ENCODE measurements at regions not wholly inside any gene's neighbourhood (a gene's known extent, or its start where the extent isn't known, plus 50 kb on each side); places are given as distances from the start of the nearest gene placed in this dataset.

GRCh38 chr3:41026394-41027177 is 172.7 kb upstream of the CTNNB1 start:
- DNase-seq (ENCODE audit: low read depth in 2 of 2, low spot score in 1 of 2), result no peak

DNA sequence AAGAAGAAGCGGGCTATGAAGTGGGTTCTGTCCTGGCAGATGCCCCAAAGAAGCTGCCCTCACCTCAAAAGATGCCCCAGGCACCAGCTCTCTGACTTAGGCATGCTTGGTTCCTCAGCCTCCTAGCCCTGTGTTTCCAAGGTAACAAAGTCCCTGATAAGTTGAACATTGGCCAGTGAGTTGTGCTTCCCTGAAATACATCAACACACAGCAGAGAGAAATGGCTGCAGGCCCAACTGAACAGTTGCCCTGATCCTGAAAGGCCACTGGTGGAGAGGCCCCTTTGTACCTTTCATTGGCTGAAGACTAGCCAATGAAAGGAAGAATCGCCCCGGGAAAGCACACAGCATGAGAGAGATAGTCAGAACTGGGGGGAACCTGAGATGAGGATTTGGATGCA is 169.9 kb upstream of the CTNNB1 start:
- no peak for DNase-seq (ENCODE audit: low read depth in 2 of 2, low spot score in 1 of 2)

- DNase-seq (ENCODE audit: low read depth in 2 of 2, low spot score in 1 of 2), result no peak
Measured at GRCh38 chr3:41030220-41030619, 169.1 kb upstream of the CTNNB1 start.

DNA sequence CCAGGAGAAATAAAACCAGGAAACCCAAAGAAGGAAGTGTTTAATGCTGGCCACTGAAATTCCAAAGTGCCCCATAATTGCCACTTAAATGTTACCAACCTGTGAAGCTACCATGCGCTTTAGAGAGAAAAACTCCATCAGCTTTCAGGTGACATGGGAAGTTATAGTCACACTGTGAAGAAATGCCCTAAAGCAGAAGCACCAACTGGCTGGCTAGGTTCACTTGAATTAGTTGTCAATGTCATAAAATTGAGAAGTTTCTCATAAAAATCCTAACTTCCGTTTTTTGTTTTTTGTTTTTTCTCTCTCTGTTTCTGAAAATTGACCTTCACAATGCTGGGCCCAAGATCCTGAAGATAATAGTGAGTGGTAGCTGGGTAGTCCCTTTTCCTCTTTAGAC is 167.9 kb upstream of the CTNNB1 start:
- DNase-seq (ENCODE audit: low read depth in 2 of 2, low spot score in 1 of 2), result no peak

DNA sequence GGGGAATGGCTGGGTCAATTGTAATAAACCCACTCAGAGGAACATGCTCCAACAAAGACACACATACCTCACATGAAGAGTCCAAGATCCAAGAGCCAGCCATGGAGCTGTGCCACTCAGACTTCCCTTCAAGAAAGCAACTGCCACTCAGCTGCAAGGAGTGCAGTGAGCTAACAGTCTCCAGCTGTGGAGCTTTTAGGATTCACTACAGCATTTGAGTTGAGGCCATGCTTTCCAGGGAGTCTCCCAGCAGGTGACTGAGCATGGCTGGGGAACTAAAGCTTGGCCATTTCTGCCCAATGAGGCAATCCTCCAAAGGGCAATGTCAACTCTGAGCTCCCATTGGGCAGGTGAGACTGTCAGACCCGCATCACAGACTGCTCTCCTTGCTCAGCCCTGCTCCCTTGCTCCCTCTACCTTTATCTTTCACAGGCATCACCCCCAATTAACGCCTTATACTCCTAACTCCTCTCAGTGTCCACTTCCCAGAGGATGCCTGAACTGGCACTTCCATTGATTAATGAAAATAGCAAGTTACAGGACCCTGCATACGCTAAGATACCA is 165.3 kb upstream of the CTNNB1 start:
- DNase-seq (ENCODE audit: low read depth in 2 of 2, low spot score in 1 of 2), result no peak

DNA sequence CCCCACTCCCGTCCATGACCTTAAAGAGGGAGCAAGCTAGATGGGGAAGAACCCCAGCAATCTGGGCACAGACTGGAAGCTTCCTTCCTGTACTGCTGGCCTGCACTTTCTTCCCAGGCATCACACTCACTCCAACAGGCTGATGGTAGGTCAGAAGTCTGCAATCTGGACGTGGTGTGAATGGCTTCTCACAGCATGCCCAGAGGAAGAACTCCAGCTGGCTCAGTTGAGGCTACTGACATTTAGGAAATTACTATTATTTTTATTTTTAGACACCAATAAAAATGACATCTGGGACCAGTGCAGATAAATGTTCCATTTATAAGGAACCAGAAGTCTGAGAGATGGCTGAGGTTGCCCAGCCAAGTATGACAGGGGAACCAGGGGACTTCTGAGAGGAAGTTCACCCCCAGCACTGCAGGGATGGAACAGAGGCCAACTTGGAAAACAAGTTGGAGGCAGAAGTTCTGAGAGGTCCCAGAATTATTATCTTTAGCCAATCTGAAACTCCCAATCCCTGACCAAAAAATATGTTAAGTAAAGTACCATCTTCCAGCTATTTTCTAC is 163.8 kb upstream of the CTNNB1 start:
- no peak for DNase-seq (ENCODE audit: low read depth in 2 of 2, low spot score in 1 of 2)

GRCh38 chr3:41037651-41038334 is 161.5 kb upstream of the CTNNB1 start:
- no peak for DNase-seq (ENCODE audit: low read depth in 2 of 2, low spot score in 1 of 2)

DNA sequence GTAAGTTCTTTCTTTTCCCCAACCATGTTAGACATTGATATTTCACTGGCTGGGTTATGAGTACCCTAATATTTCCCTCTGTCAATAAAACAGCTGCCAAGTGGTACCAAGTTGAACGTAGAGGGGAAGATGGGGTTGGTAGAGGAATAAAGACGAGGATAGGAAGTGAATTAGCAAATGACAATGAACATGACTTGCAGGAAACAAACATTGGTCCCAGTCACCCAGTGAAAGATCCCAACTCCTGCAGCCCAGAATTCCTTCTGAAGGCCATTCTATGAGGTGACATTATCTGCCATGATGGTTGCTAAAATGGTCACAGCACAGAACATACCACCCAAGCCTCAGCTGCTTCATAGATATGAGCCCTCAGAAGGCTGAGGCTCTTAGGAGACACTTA is 159.0 kb upstream of the CTNNB1 start:
- DNase-seq (ENCODE audit: low read depth in 2 of 2, low spot score in 1 of 2), result no peak

GRCh38 chr3:41041462-41041861 is 157.8 kb upstream of the CTNNB1 start:
- DNase-seq (ENCODE audit: low read depth in 2 of 2, low spot score in 1 of 2), result no peak

DNA sequence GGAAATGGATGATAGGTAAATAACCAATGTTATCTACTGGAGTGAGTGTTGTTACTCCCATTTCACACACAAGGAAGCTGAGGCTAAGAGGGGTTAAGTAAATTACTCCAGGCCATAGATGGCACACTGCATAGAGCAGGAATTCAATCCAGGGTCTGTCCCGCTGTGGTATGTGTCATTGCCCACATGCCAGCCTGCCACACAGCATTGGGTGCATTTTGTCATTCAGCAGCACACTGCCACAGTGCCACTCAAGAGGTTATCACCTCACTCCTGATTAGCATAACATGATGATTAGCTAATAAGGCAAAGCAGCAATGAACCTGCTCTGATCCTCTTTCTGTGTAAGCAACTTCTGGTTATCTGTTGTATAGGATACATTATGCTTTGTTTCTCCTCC is 157.4 kb upstream of the CTNNB1 start:
- DNase-seq (ENCODE audit: low read depth in 2 of 2, low spot score in 1 of 2), result no peak

GRCh38 chr3:41044523-41044922 is 154.8 kb upstream of the CTNNB1 start:
- no peak for DNase-seq (ENCODE audit: low read depth in 2 of 2, low spot score in 1 of 2)

DNA sequence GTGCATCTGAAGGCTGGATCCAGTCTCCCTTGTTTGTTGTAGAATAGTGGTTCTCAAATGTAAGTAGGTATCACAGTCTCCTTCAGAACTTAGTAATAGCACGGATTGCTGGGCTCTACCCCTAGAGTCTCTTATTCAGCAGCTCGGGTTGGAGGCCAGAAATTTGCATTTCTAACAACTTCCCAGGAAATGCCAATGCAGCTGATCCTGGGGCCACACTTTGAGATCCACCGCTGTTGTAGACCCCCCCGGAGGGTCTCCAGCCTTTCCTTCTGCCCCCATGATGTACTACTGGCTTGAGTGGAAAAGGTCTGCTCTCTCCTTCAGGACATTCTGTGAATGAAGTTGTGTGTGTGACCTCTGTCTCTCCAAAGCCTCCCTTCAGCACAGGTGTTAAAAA is 153.8 kb upstream of the CTNNB1 start:
- DNase-seq (ENCODE audit: low read depth in 2 of 2, low spot score in 1 of 2), result no peak

- DNase-seq (ENCODE audit: low read depth in 2 of 2, low spot score in 1 of 2), result no peak
Measured at GRCh38 chr3:41050144-41050543, 149.2 kb upstream of the CTNNB1 start.

DNA sequence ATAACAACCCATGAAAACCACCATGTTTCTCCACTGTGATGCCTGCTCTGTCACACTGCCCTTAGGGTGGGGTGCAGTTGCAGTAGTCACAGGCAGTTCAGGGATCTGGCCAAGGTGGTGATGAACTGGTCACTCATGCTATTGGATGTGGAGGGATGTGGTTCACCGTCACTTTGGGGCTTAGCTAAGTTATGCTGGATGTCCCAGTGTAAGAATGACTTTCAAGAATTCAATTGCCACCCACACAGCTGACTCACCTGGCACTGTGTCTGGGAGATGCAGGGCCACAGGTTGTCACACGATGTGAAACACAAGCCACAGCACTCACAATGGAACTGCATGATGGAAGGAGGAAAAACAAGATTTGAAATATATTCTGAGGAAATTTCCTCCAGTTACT is 146.1 kb upstream of the CTNNB1 start:
- DNase-seq (ENCODE audit: low read depth in 2 of 2, low spot score in 1 of 2), result no peak

DNA sequence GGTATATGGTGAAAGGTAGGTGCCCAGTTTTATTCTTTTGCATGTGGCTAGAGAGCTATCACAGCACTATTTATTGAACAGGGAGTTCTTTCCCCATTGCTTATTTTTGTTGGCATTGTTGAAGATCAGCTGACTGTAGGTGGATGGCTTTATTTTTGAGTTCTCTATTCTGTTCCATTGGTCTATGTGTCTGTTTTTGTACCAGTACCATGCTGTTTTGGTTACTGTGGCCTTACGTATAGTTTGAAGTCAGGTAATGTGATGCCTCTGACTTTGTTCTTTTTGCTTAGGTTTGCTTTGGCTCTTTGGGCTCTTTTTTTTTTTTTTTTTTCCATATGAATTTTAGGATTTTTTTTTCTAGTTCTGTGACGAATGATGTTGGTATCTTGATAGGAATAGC is 139.2 kb upstream of the CTNNB1 start:
- no peak for DNase-seq (ENCODE audit: low read depth in 2 of 2, low spot score in 1 of 2)

DNA sequence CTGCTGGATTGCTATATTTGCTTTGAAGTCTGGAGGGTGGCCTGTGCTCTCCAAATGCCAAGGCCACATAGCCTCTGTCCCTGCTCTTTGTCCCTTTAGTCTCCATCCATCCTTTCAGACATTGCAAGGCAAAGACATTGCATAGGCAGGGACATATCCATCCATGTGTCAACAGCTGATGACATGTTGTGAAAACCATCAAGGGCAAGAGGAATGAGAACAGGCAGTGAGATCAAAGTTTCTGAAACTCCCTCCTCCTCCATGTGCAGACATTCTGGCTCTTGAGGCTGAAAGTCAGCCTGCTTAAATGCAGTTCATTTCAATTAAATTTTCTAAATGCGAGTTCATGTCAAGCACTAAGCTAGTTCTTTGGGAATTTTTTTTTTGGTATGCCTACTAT is 135.2 kb upstream of the CTNNB1 start:
- no peak for DNase-seq (ENCODE audit: low read depth in 2 of 2, low spot score in 1 of 2)

DNA sequence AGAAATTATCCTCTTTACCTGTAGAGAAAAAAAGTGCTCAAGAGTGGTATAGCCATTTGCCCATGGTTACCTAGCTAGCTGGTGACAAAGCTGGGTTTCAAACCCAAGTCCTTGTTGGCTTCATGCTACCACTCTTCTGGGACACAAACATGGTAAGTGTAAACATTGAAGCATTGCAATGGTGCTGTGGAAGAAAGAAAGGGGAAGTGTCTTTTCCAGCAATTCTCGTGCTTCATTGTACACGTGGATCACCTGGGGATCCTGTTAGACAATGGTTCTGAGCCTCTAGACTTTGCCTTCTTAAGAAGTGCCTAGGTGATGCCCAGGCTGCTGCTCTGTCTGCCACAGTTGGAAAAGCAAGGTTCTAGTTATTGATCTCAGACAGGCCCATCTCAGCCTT is 134.8 kb upstream of the CTNNB1 start:
- no peak for DNase-seq (ENCODE audit: low read depth in 2 of 2, low spot score in 1 of 2)

DNA sequence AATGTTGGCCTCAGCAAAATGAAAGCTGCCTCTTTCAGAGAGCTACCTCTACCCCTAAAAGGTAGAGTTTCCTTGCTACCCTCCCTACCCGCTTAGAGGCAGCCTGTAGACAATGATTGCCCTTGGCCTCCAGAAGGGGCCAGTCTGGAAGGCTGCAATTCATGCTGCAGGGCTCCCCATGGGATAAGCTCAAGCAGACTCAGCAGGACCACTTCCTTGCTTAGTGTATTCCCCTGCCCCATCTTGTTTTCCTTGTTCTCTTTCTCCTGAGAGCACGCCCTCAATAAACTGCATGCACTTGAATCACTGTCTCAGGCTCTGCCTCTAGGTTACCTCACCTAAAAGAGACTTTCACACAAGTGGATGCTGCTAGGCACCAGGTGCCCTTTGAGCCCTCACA is 134.0 kb upstream of the CTNNB1 start:
- DNase-seq (ENCODE audit: low read depth in 2 of 2, low spot score in 1 of 2), result no peak

- DNase-seq (ENCODE audit: low read depth in 2 of 2, low spot score in 1 of 2), result no peak
Measured at GRCh38 chr3:41073190-41073589, 126.1 kb upstream of the CTNNB1 start.

DNA sequence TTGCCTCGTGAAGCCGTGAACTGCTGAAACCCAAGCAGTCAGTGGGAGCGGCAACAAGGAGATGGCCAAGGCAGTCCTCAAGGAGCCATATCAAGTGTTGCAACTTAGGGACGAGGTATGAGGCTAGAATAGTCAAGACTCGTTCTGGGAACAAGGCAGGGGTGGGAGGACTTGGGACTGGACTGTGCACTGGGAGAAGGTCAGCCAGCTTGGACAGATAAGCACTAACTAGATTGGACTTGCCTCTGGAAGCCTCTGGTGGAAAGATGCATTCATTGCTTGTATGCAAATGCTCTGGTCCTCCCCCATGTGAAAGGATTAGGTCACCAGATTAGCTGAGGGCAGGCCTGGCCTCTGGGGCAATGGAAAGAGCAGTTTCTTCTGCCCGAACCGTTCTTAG is 123.3 kb upstream of the CTNNB1 start:
- DNase-seq (ENCODE audit: low read depth in 2 of 2, low spot score in 1 of 2), result no peak

- no peak for DNase-seq (ENCODE audit: low read depth in 2 of 2, low spot score in 1 of 2)
Measured at GRCh38 chr3:41076399-41076798, 122.9 kb upstream of the CTNNB1 start.

DNA sequence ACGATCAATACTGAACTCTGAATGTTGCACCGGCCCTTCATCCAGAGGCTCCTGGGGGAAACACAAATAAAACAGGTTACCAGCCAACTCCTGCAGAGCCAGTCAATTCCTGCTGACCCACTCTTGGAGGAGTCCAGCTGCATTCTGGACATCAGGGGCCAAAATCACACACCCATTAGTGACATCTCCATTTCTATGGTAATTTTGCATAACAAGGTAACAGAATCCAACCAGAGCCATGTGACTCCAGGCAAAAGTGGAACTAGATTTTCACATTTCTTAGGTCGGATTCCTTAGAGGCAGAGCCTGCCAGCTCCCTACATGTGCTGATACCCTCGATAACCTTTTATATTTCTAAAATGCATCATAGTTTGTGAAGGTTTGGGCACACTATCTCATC is 119.2 kb upstream of the CTNNB1 start:
- no peak for DNase-seq (ENCODE audit: low read depth in 2 of 2, low spot score in 1 of 2)
